ENCODE measurements at regions not wholly inside any gene's neighbourhood (a gene's known extent, or its start where the extent isn't known, plus 50 kb on each side); places are given as distances from the start of the nearest gene placed in this dataset.

DNA sequence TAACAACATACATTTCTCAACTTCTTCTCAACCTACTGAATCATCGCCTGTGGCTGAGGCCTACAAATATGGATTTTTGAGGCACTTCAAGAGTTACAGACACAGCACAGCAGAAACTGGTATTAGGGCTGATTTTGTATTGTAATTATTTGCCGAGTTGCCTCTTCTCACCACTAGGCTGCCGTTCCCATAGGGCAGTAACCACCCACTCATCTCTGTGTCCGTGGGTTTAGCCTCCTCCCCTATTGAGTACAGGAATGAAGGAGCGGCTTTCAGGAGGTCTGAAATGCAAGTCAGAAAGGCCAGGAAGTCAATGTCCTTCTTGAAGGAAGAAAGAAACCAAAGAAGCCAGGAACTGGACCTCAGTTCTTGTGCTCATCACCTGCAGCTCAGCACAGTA, 220.8 kb downstream of the MTHFS start:
- TF ChIP-seq, protein P1, sequence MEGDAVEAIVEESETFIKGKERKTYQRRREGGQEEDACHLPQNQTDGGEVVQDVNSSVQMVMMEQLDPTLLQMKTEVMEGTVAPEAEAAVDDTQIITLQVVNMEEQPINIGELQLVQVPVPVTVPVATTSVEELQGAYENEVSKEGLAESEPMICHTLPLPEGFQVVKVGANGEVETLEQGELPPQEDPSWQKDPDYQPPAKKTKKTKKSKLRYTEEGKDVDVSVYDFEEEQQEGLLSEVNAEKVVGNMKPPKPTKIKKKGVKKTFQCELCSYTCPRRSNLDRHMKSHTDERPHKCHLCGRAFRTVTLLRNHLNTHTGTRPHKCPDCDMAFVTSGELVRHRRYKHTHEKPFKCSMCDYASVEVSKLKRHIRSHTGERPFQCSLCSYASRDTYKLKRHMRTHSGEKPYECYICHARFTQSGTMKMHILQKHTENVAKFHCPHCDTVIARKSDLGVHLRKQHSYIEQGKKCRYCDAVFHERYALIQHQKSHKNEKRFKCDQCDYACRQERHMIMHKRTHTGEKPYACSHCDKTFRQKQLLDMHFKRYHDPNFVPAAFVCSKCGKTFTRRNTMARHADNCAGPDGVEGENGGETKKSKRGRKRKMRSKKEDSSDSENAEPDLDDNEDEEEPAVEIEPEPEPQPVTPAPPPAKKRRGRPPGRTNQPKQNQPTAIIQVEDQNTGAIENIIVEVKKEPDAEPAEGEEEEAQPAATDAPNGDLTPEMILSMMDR (IDR thresholded peaks at IDR 0.05) = no peak
- TF ChIP-seq POLR2AphosphoS5 (IDR thresholded peaks at IDR 0.05; ENCODE audit: insufficient read depth in 1 of 2, low read depth in 1 of 2) (no peak), POLR2A (IDR thresholded peaks at IDR 0.05) (no peak)
